ENCODE measurements at regions not wholly inside any gene's neighbourhood (a gene's known extent, or its start where the extent isn't known, plus 50 kb on each side); places are given as distances from the start of the nearest gene placed in this dataset.
"Not testable (repeated sequence)": the region's sequence is repeated elsewhere in the genome, so short reads cannot be mapped to it uniquely, and the experiment has no call there.

DNA sequence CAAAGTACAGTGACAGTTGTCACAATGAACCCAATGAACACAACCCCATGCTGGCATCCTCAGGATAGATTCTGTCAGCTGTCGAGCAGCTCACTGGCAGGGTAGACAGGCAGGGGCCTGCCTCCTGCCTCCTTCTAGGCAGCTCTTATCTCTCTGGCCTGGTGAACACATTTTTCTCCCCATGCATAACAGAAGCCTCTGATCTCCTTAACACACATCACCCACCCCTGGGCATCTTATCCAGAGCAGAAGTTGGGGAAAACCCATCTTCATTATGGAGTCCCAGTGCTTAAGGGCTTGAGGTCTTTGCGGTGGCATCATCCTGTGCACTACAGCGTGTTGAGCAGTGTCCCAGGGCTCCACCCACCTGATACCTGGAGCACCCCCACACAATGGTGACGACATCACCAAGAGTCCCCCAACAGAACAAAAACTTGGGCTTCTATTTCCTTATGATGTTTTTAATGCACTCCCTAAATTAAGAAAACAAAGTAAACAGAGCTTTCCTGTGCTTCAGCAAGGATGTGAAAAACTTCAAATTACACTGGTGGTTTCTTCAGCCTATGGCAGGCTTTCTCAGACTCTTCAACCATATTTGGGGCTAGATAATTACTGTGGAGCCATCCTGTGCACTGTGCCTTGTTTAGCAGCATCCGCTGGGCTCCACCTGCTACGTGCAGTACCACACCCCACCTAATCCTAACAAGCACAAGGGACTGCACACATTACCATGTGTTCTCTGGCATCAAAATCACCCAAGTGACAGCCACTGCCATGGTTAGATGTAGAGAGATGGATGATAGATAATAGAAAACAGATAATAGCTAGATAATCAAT is 277.4 kb upstream of the USP9Y start:
- intact Hi-C loops (cut with DNase I) = no loop called here
- DNase-seq = no peak
- H3K36me3 ChIP-seq = no peaks in the 10 kb centered on the region
- WGBS, 2 donors = 23% methylated on average over 2 of the region's 6 CpGs; no CpG with 5 or more reads in 1 of the 2 donors
- no peak overlapping the region for H3K27ac ChIP-seq
- no peaks in the 10 kb centered on the region for H3K9me3 ChIP-seq
- no peak overlapping the region for H3K4me3 ChIP-seq
- TF ChIP-seq, protein P1, sequence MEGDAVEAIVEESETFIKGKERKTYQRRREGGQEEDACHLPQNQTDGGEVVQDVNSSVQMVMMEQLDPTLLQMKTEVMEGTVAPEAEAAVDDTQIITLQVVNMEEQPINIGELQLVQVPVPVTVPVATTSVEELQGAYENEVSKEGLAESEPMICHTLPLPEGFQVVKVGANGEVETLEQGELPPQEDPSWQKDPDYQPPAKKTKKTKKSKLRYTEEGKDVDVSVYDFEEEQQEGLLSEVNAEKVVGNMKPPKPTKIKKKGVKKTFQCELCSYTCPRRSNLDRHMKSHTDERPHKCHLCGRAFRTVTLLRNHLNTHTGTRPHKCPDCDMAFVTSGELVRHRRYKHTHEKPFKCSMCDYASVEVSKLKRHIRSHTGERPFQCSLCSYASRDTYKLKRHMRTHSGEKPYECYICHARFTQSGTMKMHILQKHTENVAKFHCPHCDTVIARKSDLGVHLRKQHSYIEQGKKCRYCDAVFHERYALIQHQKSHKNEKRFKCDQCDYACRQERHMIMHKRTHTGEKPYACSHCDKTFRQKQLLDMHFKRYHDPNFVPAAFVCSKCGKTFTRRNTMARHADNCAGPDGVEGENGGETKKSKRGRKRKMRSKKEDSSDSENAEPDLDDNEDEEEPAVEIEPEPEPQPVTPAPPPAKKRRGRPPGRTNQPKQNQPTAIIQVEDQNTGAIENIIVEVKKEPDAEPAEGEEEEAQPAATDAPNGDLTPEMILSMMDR (IDR thresholded peaks at IDR 0.05) = no peak
- no peak for TF ChIP-seq POLR2A (IDR thresholded peaks at IDR 0.05)
- H3K27me3 ChIP-seq = peaks cover 0 to 19% (median 0%) of the 10 kb centered on the region in 4 donors
- H3K4me1 ChIP-seq = peaks cover 0 to 20% (median 0%) of the 10 kb centered on the region in 3 donors

DNA sequence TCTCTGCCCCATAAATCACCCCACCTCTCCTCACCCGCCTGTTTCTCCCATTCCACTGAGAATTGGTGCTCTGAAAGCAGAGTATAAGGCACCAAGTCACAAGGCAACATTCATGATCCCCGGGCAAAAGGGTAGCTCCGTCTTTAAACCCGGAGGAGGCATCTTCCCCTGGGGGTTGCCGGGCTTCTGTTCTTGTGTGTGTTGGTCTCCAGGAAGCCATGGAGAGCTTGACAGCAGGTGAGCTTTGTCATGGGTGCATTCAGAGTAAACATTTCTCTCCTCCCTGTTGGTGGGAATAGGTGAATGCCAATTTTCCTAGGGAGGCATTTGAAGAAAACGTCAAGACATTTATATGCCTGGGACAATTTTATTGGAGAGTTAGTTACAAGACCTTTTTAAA is 275.5 kb upstream of the USP9Y start:
- peaks cover 0 to 14% (median 0%) of the 10 kb centered on the region in 3 donors for H3K4me1 ChIP-seq
- intact Hi-C loops (cut with DNase I) = no loop called here
- no peaks in the 10 kb centered on the region for H3K9me3 ChIP-seq
- no peak overlapping the region for H3K4me3 ChIP-seq
- peaks cover 0 to 15% (median 0%) of the 10 kb centered on the region in 4 donors for H3K27me3 ChIP-seq
- no peak for DNase-seq
- no peak overlapping the region for H3K27ac ChIP-seq
- H3K36me3 ChIP-seq = no peaks in the 10 kb centered on the region
- WGBS, 2 donors = 83% methylated on average over 1 of the region's 6 CpGs; no CpG with 5 or more reads in 1 of the 2 donors
- TF ChIP-seq POLR2A (IDR thresholded peaks at IDR 0.05) = no peak
- TF ChIP-seq, protein P1 (IDR thresholded peaks at IDR 0.05) = no peak

DNA sequence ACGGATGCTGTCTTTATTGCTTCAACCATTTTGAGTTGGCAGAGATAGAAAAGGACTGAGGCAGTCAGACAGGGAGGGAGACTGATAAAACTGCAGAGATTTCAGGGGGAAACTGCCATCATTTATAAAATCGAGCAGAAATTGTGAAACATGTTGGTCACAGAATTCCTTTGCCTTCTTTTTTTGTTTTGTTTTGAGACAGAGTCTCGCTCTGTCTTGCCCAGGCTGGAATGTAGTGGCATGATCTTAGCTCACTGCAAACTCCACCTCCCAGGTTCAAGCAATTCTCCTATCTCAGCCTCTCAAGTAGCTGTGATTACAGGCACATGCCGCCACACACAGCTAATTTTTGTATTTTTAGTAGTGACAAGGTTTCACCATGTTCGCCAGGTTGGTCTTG is 273.7 kb upstream of the USP9Y start:
- Histone ChIP-seq H3K4me1 (no peaks in the 10 kb centered on the region), H3K36me3 (no peaks in the 10 kb centered on the region), H3K4me3 (no peak overlapping the region), H3K9me3 (no peaks in the 10 kb centered on the region), H3K27ac (no peak overlapping the region), H3K27me3 (no peaks in the 10 kb centered on the region)
- DNase-seq = no peak
- TF ChIP-seq POLR2A (IDR thresholded peaks at IDR 0.05) = no peak
- TF ChIP-seq, protein P1 (IDR thresholded peaks at IDR 0.05) = no peak
- intact Hi-C loops (cut with DNase I) = no loop called here
- WGBS, 2 donors = 40% methylated on average over 2 of the region's 5 CpGs; no CpG with 5 or more reads in 1 of the 2 donors

DNA sequence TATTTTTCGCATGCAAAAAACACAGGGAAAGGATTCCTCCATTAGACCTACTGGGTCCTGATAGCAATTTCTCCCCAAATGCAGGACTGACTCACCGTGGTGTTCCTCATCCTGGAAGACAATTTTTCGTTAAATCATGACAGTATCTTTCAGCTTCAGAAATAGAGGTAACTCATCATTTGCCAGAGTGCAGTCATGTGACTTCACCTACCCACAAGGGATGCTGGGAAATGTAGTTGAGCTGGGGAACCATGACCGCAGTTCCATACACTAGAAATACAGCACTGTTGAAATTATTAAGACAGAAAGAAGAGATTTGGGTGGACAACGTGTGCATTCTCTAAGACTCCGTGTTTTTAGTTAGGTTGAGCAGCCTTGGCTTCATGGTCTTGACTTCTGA is 269.5 kb upstream of the USP9Y start:
- 51% methylated on average over 6 of the region's 6 CpGs; no CpG with 5 or more reads in 1 of the 2 donors for WGBS, 2 donors
- DNase-seq = no peak
- H3K27me3 ChIP-seq = no peaks in the 10 kb centered on the region
- no peak for TF ChIP-seq POLR2A (IDR thresholded peaks at IDR 0.05)
- TF ChIP-seq, protein P1 (IDR thresholded peaks at IDR 0.05) = no peak
- no peaks in the 10 kb centered on the region for H3K36me3 ChIP-seq
- no peaks in the 10 kb centered on the region for H3K4me1 ChIP-seq
- no peak overlapping the region for H3K4me3 ChIP-seq
- intact Hi-C loops (cut with DNase I) = no loop called here
- H3K9me3 ChIP-seq = no peaks in the 10 kb centered on the region
- H3K27ac ChIP-seq = no peak overlapping the region

DNA sequence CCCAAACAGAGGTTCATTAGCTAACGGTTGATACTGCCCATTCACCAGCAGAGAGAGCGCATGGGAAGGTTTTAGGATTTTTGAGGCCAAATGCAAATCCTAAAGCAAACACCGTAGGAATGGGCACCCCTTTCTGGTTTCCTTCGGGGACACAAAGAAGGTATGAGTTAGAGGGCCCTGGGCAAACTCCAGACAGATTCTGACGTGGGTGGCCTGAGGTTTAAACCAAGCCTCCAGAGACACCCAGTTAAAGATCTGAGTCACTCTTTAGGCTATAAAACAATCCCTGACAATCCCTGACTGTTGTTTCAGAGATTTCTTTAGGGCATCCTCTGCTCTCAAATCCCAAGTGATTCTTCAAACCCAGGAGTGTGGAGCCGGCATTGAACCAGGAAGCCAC is 262.2 kb upstream of the USP9Y start:
- H3K27me3 ChIP-seq; H3K4me1 ChIP-seq; DNase-seq; H3K27ac ChIP-seq; H3K4me3 ChIP-seq; H3K9me3 ChIP-seq; intact Hi-C loops (cut with DNase I); H3K36me3 ChIP-seq: not testable (repeated sequence)
- WGBS, 2 donors = 80% methylated on average over 1 of the region's 6 CpGs; no CpG with 5 or more reads in 1 of the 2 donors
